GM18870 (cell line): ENCODE measurements at regions not wholly inside any gene's neighbourhood (a gene's known extent, or its start where the extent isn't known, plus 50 kb on each side); places are given as distances from the start of the nearest gene placed in this dataset.

Experiments
- ATAC-seq: cut with Tn5 transposase; IDR thresholded peaks from one replicate; pipeline ENCODE4 v1.9.1; 2021; ENCODE audit warnings: moderate library complexity; ENCODE audit not compliant: unreplicated experiment

GRCh38 chr12:13451776-13452175 is 255.2 kb downstream of the EMP1 start:
- no peak for ATAC-seq

- ATAC-seq: no peak
Measured at GRCh38 chr12:13450231-13451080, 253.9 kb downstream of the EMP1 start.

- ATAC-seq: no peak
Measured at GRCh38 chr12:13444076-13444475, 247.6 kb downstream of the EMP1 start.

GRCh38 chr12:13443498-13443897 is 247.0 kb downstream of the EMP1 start:
- no peak for ATAC-seq

GRCh38 chr12:13443028-13443427 is 246.5 kb downstream of the EMP1 start:
- no peak for ATAC-seq

- ATAC-seq: no peak
Measured at GRCh38 chr12:13442457-13442856, 245.9 kb downstream of the EMP1 start.

- no peak for ATAC-seq
Measured at GRCh38 chr12:13440844-13441243, 244.3 kb downstream of the EMP1 start.

GRCh38 chr12:13437541-13437940 is 241.0 kb downstream of the EMP1 start:
- no peak for ATAC-seq

- no peak for ATAC-seq
Measured at GRCh38 chr12:13436696-13437391, 240.3 kb downstream of the EMP1 start.

GRCh38 chr12:13436182-13436581 is 239.7 kb downstream of the EMP1 start:
- no peak for ATAC-seq

- ATAC-seq: no peak
Measured at GRCh38 chr12:13435235-13435933, 238.9 kb downstream of the EMP1 start.

GRCh38 chr12:13433768-13434167 is 237.2 kb downstream of the EMP1 start:
- no peak for ATAC-seq

GRCh38 chr12:13431041-13431440 is 234.5 kb downstream of the EMP1 start:
- no peak for ATAC-seq

GRCh38 chr12:13428538-13429265 is 232.2 kb downstream of the EMP1 start:
- no peak for ATAC-seq

- ATAC-seq: no peak
Measured at GRCh38 chr12:13425766-13426165, 229.2 kb downstream of the EMP1 start.

- ATAC-seq: no peak
Measured at GRCh38 chr12:13422291-13422690, 225.8 kb downstream of the EMP1 start.

- ATAC-seq: no peak
Measured at GRCh38 chr12:13417516-13417915, 221.0 kb downstream of the EMP1 start.

GRCh38 chr12:13411287-13411686 is 214.8 kb downstream of the EMP1 start:
- no peak for ATAC-seq

- ATAC-seq: no peak
Measured at GRCh38 chr12:13405961-13406703, 209.6 kb downstream of the EMP1 start.
